NCI-H2196 treated with DMSO at 0.1 percent for 48 hours (cell line): ENCODE measurements at regions not wholly inside any gene's neighbourhood (a gene's known extent, or its start where the extent isn't known, plus 50 kb on each side); places are given as distances from the start of the nearest gene placed in this dataset.

Source experiments
- DNase-seq: peaks from one replicate; lab custom pipeline; 2025; ENCODE audit not compliant: unreplicated experiment; lab: John Stamatoyannopoulos, UW

GRCh38 chr21:26659182-26659581 is 86.1 kb upstream of the CYYR1 start:
- DNase-seq = no peak

- DNase-seq = no peak
Observed at GRCh38 chr21:26655460-26655859, 82.4 kb upstream of the CYYR1 start.

GRCh38 chr21:26653430-26653829 is 80.3 kb upstream of the CYYR1 start:
- DNase-seq = no peak

GRCh38 chr21:26652854-26653253 is 79.8 kb upstream of the CYYR1 start:
- DNase-seq = no peak

GRCh38 chr21:26641062-26641461 is 68.0 kb upstream of the CYYR1 start:
- no peak for DNase-seq

GRCh38 chr21:26637201-26637745 is 64.2 kb upstream of the CYYR1 start:
- DNase-seq = no peak

GRCh38 chr21:26635681-26636080 is 62.6 kb upstream of the CYYR1 start:
- DNase-seq = no peak

- no peak for DNase-seq
Observed at GRCh38 chr21:26632691-26633090, 59.6 kb upstream of the CYYR1 start.

- no peak for DNase-seq
Observed at GRCh38 chr21:26626187-26626586, 53.1 kb upstream of the CYYR1 start.

- no peak for DNase-seq
Observed at GRCh38 chr21:26624983-26625519, 52.0 kb upstream of the CYYR1 start.
